GM12878 (cell line): ENCODE measurements at regions not wholly inside any gene's neighbourhood (a gene's known extent, or its start where the extent isn't known, plus 50 kb on each side); places are given as distances from the start of the nearest gene placed in this dataset.

ENCODE experiments used
- ATAC-seq: fragments of 200-7000 bp; cut with Tn5 transposase; 3 replicates; pipeline ENCODE4 v1.9.1; 2020; ENCODE audit warnings: mild to moderate bottlenecking, moderate library complexity
- BruUV-seq: library from RNA; stranded (reverse); fragments of 400-500 nt; replicated peaks from 2 replicates; lab custom pipeline; 2021; lab: Mats Ljungman, UMichigan
- CTCF ChIA-PET: fragments of 300-600 bp; sonication (Branson Sonifier 250); formaldehyde crosslinking; extraction: SDS; loops from one replicate; lab custom pipeline; 2021; ENCODE audit warnings: inconsistent platforms; lab: Yijun Ruan, JAX
- POLR2A ChIA-PET: fragments of 350-600 bp; formaldehyde crosslinking; extraction: SDS; loops from one replicate; lab custom pipeline; 2021; ENCODE audit warnings: inconsistent platforms; lab: Charles Lee
- RAD21 ChIA-PET: fragments of 300-600 bp; sonication (Branson Sonifier 250); formaldehyde crosslinking; loops from one replicate; lab custom pipeline; 2023; ENCODE audit warnings: antibody characterized with exemption; ENCODE audit not compliant: unreplicated experiment; lab: Charles Lee
- SMC1A ChIA-PET: fragments of 300-600 bp; sonication (Branson Sonifier 250); formaldehyde crosslinking; loops from one replicate; lab custom pipeline; 2023; ENCODE audit not compliant: unreplicated experiment, uncharacterized antibody; lab: Charles Lee
- DNase-seq: peaks from one replicate; pipeline ENCODE4 v3.0.0-alpha.2; 2011; ENCODE audit warnings: low read depth, low spot score
- FAIRE-seq: peaks from 3 replicates; lab custom pipeline; 2011; peaks lifted over from hg19 to GRCh38; lab: Jason Lieb, UNC
- H2AFZ ChIP-seq: 2 replicates; pipeline ENCODE4 v1.6.0; 2011; ENCODE audit warnings: low read depth, low read length, control low read depth; ENCODE audit not compliant: control insufficient read depth
- H3K27ac ChIP-seq: 2 replicates; pipeline ENCODE4 v1.5.1; 2011; ENCODE audit warnings: control low read depth; ENCODE audit not compliant: control insufficient read depth, insufficient read depth
- H3K27me3 ChIP-seq, 2 experiments: replicated peaks in 1 of 2; 2 replicates each; pipeline versions ENCODE4 v1.6.0 to v1.6.1; 2011; ENCODE audit warnings: low read length in 1 of 2; ENCODE audit not compliant: control insufficient read depth in 2 of 2, insufficient read depth in 2 of 2
- H3K36me3 ChIP-seq, 2 experiments: 2 replicates each; pipeline ENCODE4 v1.5.1; 2011; ENCODE audit warnings: low read length in 1 of 2; ENCODE audit not compliant: control insufficient read depth in 2 of 2, insufficient read depth in 2 of 2
- H3K4me1 ChIP-seq: 2 replicates; pipeline ENCODE4 v1.6.1; 2011; ENCODE audit warnings: mild to moderate bottlenecking, low read length, moderate library complexity, mixed read lengths; ENCODE audit not compliant: control insufficient read depth, insufficient read depth
- H3K4me2 ChIP-seq: 2 replicates; pipeline ENCODE4 v1.6.0; 2011; ENCODE audit warnings: control low read depth; ENCODE audit not compliant: control insufficient read depth, insufficient read depth
- H3K4me3 ChIP-seq: fragments of 200-600 bp; sonication (generic); 2 replicates; pipeline ENCODE4 v1.5.1; 2016
- H3K79me2 ChIP-seq: 2 replicates; pipeline ENCODE4 v1.6.0; 2011; ENCODE audit warnings: low read length; ENCODE audit not compliant: control insufficient read depth, insufficient read depth
- H3K9ac ChIP-seq: 2 replicates; pipeline ENCODE4 v1.8.0; 2011; ENCODE audit warnings: low read length, control low read depth, mixed read lengths; ENCODE audit not compliant: control insufficient read depth, insufficient read depth
- H3K9me3 ChIP-seq: replicated peaks from 3 replicates; pipeline ENCODE4 v1.5.1; 2011; ENCODE audit warnings: mild to moderate bottlenecking, low read length; ENCODE audit not compliant: control insufficient read depth, insufficient read depth
- H4K20me1 ChIP-seq: 2 replicates; pipeline ENCODE4 v1.6.0; 2011; ENCODE audit not compliant: control insufficient read depth, insufficient read depth
- ASH2L ChIP-seq: fragments of 300-600, 200-600 bp; sonication (generic); IDR thresholded peaks from 2 replicates; pipeline ENCODE4 v1.6.1; 2017; ENCODE audit warnings: low read depth, mild to moderate bottlenecking, borderline replicate concordance
- CHD4 ChIP-seq: fragments of 200-600 bp; sonication (generic); IDR thresholded peaks from 2 replicates; pipeline ENCODE4 v1.6.1; 2016; ENCODE audit warnings: mild to moderate bottlenecking
- EP300 ChIP-seq, 2 experiments: fragments of 150-350 bp in 1 of 2; IDR thresholded peaks; 2 replicates each; pipeline ENCODE4 v1.6.1; 2011 to 2012; ENCODE audit warnings: low read depth in 2 of 2, low read length in 2 of 2, borderline replicate concordance in 1 of 2, improper control_type of control experiment in 1 of 2, inconsistent platforms in 1 of 2; ENCODE audit not compliant: control insufficient read depth in 1 of 2
- ESRRA ChIP-seq: IDR thresholded peaks from 2 replicates; pipeline ENCODE4 v1.6.1; 2012; ENCODE audit warnings: mild to moderate bottlenecking, low read length, improper control_type of control experiment
- HDAC6 ChIP-seq: fragments of 200-600 bp; sonication (generic); IDR thresholded peaks from one replicate; pipeline ENCODE4 v1.8.0; 2017; ENCODE audit warnings: antibody characterized with exemption; ENCODE audit not compliant: unreplicated experiment
- MEF2B ChIP-seq: fragments of 450-650 bp; IDR thresholded peaks from 2 replicates; pipeline ENCODE4 v1.6.1; 2018; ENCODE audit warnings: mild to moderate bottlenecking, moderate library complexity; ENCODE audit not compliant: partially characterized antibody, poor library complexity, severe bottlenecking
- MTA3 ChIP-seq: IDR thresholded peaks from 2 replicates; pipeline ENCODE4 v1.6.1; 2012; ENCODE audit warnings: low read length, inconsistent platforms, borderline replicate concordance
- NFYA ChIP-seq: IDR thresholded peaks from 2 replicates; pipeline ENCODE4 v1.6.1; 2011; ENCODE audit warnings: low read depth, mild to moderate bottlenecking, low read length, improper control_type of control experiment, borderline replicate concordance
- POLR2A ChIP-seq: IDR thresholded peaks from 2 replicates; pipeline ENCODE4 v1.6.1; 2011; ENCODE audit warnings: low read depth, mild to moderate bottlenecking, low read length
- RB1 ChIP-seq: fragments of 450-650 bp; formaldehyde crosslinking; IDR thresholded peaks from 2 replicates; pipeline ENCODE4 v1.6.1; 2017; ENCODE audit warnings: mild to moderate bottlenecking, borderline replicate concordance
- SMARCA5 ChIP-seq: fragments of 450-650 bp; IDR thresholded peaks from 2 replicates; pipeline ENCODE4 v1.6.1; 2017; ENCODE audit warnings: mild to moderate bottlenecking
- SMC3 ChIP-seq: IDR thresholded peaks from 2 replicates; pipeline ENCODE4 v1.6.1; 2011; ENCODE audit warnings: low read length, improper control_type of control experiment, borderline replicate concordance
- SUZ12 ChIP-seq: fragments of 200-600 bp; sonication (generic); IDR thresholded peaks from one replicate; pipeline ENCODE4 v1.6.1; 2018; ENCODE audit warnings: antibody characterized with exemption, mild to moderate bottlenecking; ENCODE audit not compliant: unreplicated experiment
- TBL1XR1 ChIP-seq: IDR thresholded peaks from 2 replicates; pipeline ENCODE4 v1.6.1; 2012; ENCODE audit warnings: low read depth, low read length, improper control_type of control experiment
- ZNF24 ChIP-seq: fragments of 450-650 bp; IDR thresholded peaks from 2 replicates; pipeline ENCODE4 v1.6.1; 2017; ENCODE audit warnings: antibody characterized with exemption, mild to moderate bottlenecking
- ZNF687 ChIP-seq: fragments of 450-650 bp; IDR thresholded peaks from 2 replicates; pipeline ENCODE4 v1.6.1; 2017; ENCODE audit warnings: mild to moderate bottlenecking, moderate library complexity
- WGBS: methylation state at CpG from one replicate; pipeline ENCODE4 v1.1.6; 2016; ENCODE audit warnings: low lambda C conversion rate; ENCODE audit not compliant: insufficient replicate concordance, insufficient coverage; ENCODE audit errors: missing lambda C conversion rate; 5-methylcytosine and 5-hydroxymethylcytosine counted together
- in situ Hi-C: fragments of 300-500 bp; cut with MboI; formaldehyde crosslinking; loops from 9 replicates; pipeline ENCODE4 v1.14.3; 2018; ENCODE audit warnings: mixed read lengths
- intact Hi-C: fragments of 100-400 bp; cut with micrococcal nuclease; formaldehyde crosslinking; loops from one replicate; pipeline ENCODE4 v1.14.2; 2022; ENCODE audit not compliant: unreplicated experiment

- CTCF ChIA-PET = no interaction called here
- ATAC-seq (no peak), DNase-seq (no peak)
- no TSS peak for BruUV-seq
- no peak for TF ChIP-seq CHD4
- no peak for TF ChIP-seq RB1
- TF ChIP-seq SMARCA5 = no peak
- no peak for TF ChIP-seq MTA3
- TF ChIP-seq, all 136 proteins: peak for 0
- Histone ChIP-seq H3K4me3 (no peak overlapping the region), H3K4me2 (no peak overlapping the region), H4K20me1 (no peaks in the 10 kb centered on the region), H2AFZ (no peak overlapping the region), H3K4me1 (no peaks in the 10 kb centered on the region), H3K27me3 (no peaks in the 10 kb centered on the region), H3K36me3 (no peaks in the 10 kb centered on the region), H3K9ac (no peak overlapping the region), H3K27ac (no peak overlapping the region), H3K79me2 (no peaks in the 10 kb centered on the region), H3K9me3 (no peaks in the 10 kb centered on the region)
- intact Hi-C loops = no loop called here
- ChIA-PET POLR2A (no interaction called here), RAD21 (no interaction called here), SMC1A (no interaction called here)
- WGBS = 3% methylated on average over 3 of the region's 3 CpGs
- in situ Hi-C loops = no loop called here
- FAIRE-seq = no peak
Observed at GRCh38 chr5:175092691-175093090, 351.3 kb downstream of the DRD1 start.

- no TSS peak for BruUV-seq
- WGBS = 20% methylated on average over 6 of the region's 6 CpGs
- Histone ChIP-seq H3K79me2 (no peaks in the 10 kb centered on the region), H3K27ac (no peak overlapping the region), H3K27me3 (no peaks in the 10 kb centered on the region), H3K4me1 (no peaks in the 10 kb centered on the region), H3K4me2 (no peak overlapping the region), H3K9ac (no peak overlapping the region), H4K20me1 (no peaks in the 10 kb centered on the region), H3K36me3 (no peaks in the 10 kb centered on the region), H3K4me3 (no peak overlapping the region), H2AFZ (no peak overlapping the region), H3K9me3 (no peaks in the 10 kb centered on the region)
- DNase-seq = no peak
- no peak for ATAC-seq
- RAD21 ChIA-PET = no interaction called here
- POLR2A ChIA-PET = no interaction called here
- in situ Hi-C loops = no loop called here
- TF ChIP-seq SMARCA5 (no peak), NFYA (no peak), ASH2L (no peak), POLR2A (no peak), EP300 (IDR thresholded peaks at IDR 0.05; ENCODE audit: borderline replicate concordance in 1 of 2, control insufficient read depth in 1 of 2, low read depth in 2 of 2, low read length in 2 of 2) (no peak), ZNF24 (no peak), SMC3 (no peak), ESRRA (no peak), TBL1XR1 (no peak), HDAC6 (no peak), SUZ12 (no peak), ZNF687 (no peak), MEF2B (no peak), CHD4 (no peak)
- SMC1A ChIA-PET = no interaction called here
- FAIRE-seq = no peak
- intact Hi-C loops = no loop called here
- CTCF ChIA-PET = no interaction called here
Observed at GRCh38 chr5:175088963-175089362, 355.0 kb downstream of the DRD1 start.
